ENCODE measurements at regions not wholly inside any gene's neighbourhood (a gene's known extent, or its start where the extent isn't known, plus 50 kb on each side); places are given as distances from the start of the nearest gene placed in this dataset.

DNA sequence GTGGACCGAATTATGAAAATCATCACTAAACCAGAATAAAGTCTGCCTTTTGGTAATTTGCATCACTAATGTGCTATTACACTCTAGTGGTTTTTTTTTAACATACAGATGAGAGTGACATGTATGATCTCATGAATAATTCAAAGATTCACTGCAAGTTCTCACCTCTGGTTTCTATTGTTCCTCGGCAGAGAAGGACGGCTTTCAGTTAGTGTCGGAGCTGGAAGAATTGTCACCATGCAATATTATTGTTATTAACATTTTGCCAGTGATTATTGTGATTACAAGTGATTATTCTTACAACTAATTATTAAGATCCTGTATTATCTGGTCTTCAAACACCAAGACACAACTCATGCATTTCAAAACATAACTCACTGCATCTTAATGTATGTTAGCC is 366.6 kb upstream of the RPS23 start:
- no peaks in the 10 kb centered on the region for H3K9me3 ChIP-seq (ENCODE audit: control insufficient read depth in 2 of 3, low read length in 3 of 3)
- peaks cover 0 to 12% (median 0%) of the 10 kb centered on the region in 7 donors for H3K4me1 Mint-ChIP-seq
- CTCF ChIA-PET = no interaction called here
- H3K4me1 ChIP-seq (ENCODE audit: control insufficient read depth in 2 of 2, insufficient read depth in 2 of 2, low read length in 2 of 2) = no peaks in the 10 kb centered on the region
- DNase-seq (no peak), ATAC-seq (no peak)
- intact Hi-C loops (cut with micrococcal nuclease) = loop anchor here in 1 of 2 donors (5.0 kb wide), 1 partner anchor 148 kb away; no protein-coding TSS in a partner anchor
- H3K27me3 Mint-ChIP-seq = peaks cover 0 to 13% (median 4%) of the 10 kb centered on the region in 5 donors
- no peak overlapping the region for H3K27ac ChIP-seq (ENCODE audit: low read depth, low read length)
- H3K27me3 ChIP-seq (ENCODE audit: control insufficient read depth in 2 of 2, insufficient read depth in 2 of 2, low read length in 2 of 2) = no peaks in the 10 kb centered on the region
- no peaks in the 10 kb centered on the region for H3K36me3 ChIP-seq (ENCODE audit: control insufficient read depth in 2 of 3, insufficient read depth in 3 of 3, low read length in 3 of 3)
- no peak overlapping the region for H3K4me3 ChIP-seq (ENCODE audit: low read length)
- H3K27ac Mint-ChIP-seq = no peak overlapping the region
- POLR2A ChIA-PET = no interaction called here
- H3K9me3 Mint-ChIP-seq = no peaks in the 10 kb centered on the region
- H3K36me3 Mint-ChIP-seq = no peaks in the 10 kb centered on the region
- no peak overlapping the region for H3K4me3 Mint-ChIP-seq

DNA sequence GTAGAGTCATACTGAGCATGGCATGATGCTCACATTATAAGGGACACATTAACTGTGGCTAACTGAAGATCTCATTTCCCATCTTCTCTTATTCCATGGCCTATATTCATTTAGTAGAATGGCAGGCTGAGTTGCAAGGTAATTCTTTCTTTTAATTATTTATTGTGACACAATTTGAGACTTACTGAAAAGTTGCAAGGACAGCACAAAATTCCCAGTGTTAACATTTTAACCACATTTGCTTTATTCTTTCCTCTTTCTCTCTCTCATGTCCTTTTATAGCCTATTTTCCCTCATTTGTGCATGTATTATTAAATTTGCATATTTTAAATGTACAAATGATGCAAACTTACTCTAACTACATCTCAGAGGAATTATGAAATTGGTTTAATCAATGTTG is 366.1 kb upstream of the RPS23 start:
- Mint-ChIP-seq H3K27me3 (peaks cover 0 to 13% (median 4%) of the 10 kb centered on the region in 5 donors), H3K9me3 (no peaks in the 10 kb centered on the region), H3K4me3 (no peak overlapping the region), H3K27ac (no peak overlapping the region), H3K36me3 (no peaks in the 10 kb centered on the region), H3K4me1 (peaks cover 0 to 17% (median 0%) of the 10 kb centered on the region in 7 donors)
- CTCF ChIA-PET = no interaction called here
- intact Hi-C loops (cut with micrococcal nuclease) = loop anchor here in 1 of 2 donors (5.0 kb wide), 1 partner anchor 148 kb away; no protein-coding TSS in a partner anchor
- ATAC-seq = no peak
- Histone ChIP-seq H3K27me3 (ENCODE audit: control insufficient read depth in 2 of 2, insufficient read depth in 2 of 2, low read length in 2 of 2) (no peaks in the 10 kb centered on the region), H3K36me3 (ENCODE audit: control insufficient read depth in 2 of 3, insufficient read depth in 3 of 3, low read length in 3 of 3) (no peaks in the 10 kb centered on the region), H3K4me1 (ENCODE audit: control insufficient read depth in 2 of 2, insufficient read depth in 2 of 2, low read length in 2 of 2) (no peaks in the 10 kb centered on the region), H3K27ac (ENCODE audit: low read depth, low read length) (no peak overlapping the region), H3K4me3 (ENCODE audit: low read length) (no peak overlapping the region), H3K9me3 (ENCODE audit: control insufficient read depth in 2 of 3, low read length in 3 of 3) (no peaks in the 10 kb centered on the region)
- POLR2A ChIA-PET = no interaction called here
- no peak for DNase-seq

DNA sequence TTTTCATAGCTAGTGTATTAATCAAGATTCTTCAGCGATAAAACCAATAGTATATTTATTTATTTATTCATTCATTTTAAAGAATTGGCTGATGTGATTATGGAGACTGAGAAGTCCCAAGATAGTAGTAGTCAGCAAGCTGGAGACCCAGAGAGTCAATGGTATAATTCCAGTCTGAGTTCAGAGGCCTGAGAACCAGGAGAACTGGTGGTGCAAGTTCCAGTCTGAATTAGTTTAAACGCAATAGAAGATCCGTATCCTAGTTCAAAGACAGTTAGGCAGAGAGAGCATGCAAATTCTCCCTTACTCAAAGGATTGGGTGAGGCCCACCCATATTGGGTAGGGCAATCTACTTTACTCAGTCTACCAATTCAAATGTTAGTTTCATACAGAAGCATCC is 364.2 kb upstream of the RPS23 start:
- Histone ChIP-seq H3K4me1 (ENCODE audit: control insufficient read depth in 2 of 2, insufficient read depth in 2 of 2, low read length in 2 of 2) (no peaks in the 10 kb centered on the region), H3K27ac (ENCODE audit: low read depth, low read length) (no peak overlapping the region), H3K27me3 (ENCODE audit: control insufficient read depth in 2 of 2, insufficient read depth in 2 of 2, low read length in 2 of 2) (no peaks in the 10 kb centered on the region), H3K36me3 (ENCODE audit: control insufficient read depth in 2 of 3, insufficient read depth in 3 of 3, low read length in 3 of 3) (no peaks in the 10 kb centered on the region), H3K4me3 (ENCODE audit: low read length) (no peak overlapping the region), H3K9me3 (ENCODE audit: control insufficient read depth in 2 of 3, low read length in 3 of 3) (no peaks in the 10 kb centered on the region)
- H3K9me3 Mint-ChIP-seq = no peaks in the 10 kb centered on the region
- H3K4me3 Mint-ChIP-seq = no peak overlapping the region
- no peak overlapping the region for H3K27ac Mint-ChIP-seq
- intact Hi-C loops (cut with micrococcal nuclease) = loop anchor here in 1 of 2 donors (5.0 kb wide), 1 partner anchor 150 kb away; no protein-coding TSS in a partner anchor
- peaks cover 0 to 17% (median 0%) of the 10 kb centered on the region in 7 donors for H3K4me1 Mint-ChIP-seq
- peaks cover 0 to 8% (median 3%) of the 10 kb centered on the region in 5 donors for H3K27me3 Mint-ChIP-seq
- ChIA-PET CTCF (interaction anchor here (0.7 kb wide), 1 partner anchor 920 kb away, joined by 3 read pairs; no protein-coding TSS in a partner anchor), POLR2A (no interaction called here)
- ATAC-seq (no peak), DNase-seq (no peak)
- H3K36me3 Mint-ChIP-seq = no peaks in the 10 kb centered on the region

DNA sequence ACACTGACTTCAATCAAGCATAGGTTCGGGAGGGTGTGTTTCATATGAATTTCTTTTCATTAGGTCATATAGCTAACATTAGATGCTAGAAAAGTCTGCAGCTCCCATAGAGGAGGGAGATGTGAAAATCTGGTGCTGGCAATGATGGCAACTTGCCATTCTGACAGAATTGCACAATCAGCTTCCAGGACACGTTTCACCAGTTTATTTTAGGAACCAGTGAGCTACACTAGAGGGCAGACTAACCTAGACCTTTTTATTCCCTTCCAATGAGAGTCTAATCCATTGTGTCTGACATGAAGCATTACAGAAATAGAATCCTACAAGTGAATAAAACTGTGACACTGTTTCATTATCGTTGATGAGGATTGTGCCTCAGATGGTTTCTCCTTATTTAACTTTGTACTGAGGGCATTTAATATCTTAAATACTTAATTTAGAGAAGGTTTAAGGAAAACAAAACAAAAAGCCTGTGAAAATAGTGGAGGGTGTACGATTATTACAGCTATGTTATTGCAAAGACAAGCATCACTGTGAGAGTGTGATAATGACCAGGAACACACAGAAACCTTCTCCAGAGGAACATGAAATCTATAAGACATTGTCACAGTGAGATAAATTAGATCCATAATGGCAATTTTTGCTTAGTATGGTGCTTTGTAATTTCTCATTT is 363.3 kb upstream of the RPS23 start:
- Histone ChIP-seq H3K9me3 (ENCODE audit: control insufficient read depth in 2 of 3, low read length in 3 of 3) (no peaks in the 10 kb centered on the region), H3K27me3 (ENCODE audit: control insufficient read depth in 2 of 2, insufficient read depth in 2 of 2, low read length in 2 of 2) (no peaks in the 10 kb centered on the region), H3K4me1 (ENCODE audit: control insufficient read depth in 2 of 2, insufficient read depth in 2 of 2, low read length in 2 of 2) (no peaks in the 10 kb centered on the region), H3K4me3 (ENCODE audit: low read length) (no peak overlapping the region), H3K27ac (ENCODE audit: low read depth, low read length) (no peak overlapping the region), H3K36me3 (ENCODE audit: control insufficient read depth in 2 of 3, insufficient read depth in 3 of 3, low read length in 3 of 3) (no peaks in the 10 kb centered on the region)
- ChIA-PET POLR2A (no interaction called here), CTCF (interaction anchor here (0.7 to 1.0 kb wide), 2 partner anchors 19 to 921 kb away, joined by 3 read pairs; no protein-coding TSS in a partner anchor)
- peak in 5 of 9 donors; percentile 11 to 33 (median 18) for DNase-seq
- Mint-ChIP-seq H3K36me3 (no peaks in the 10 kb centered on the region), H3K9me3 (no peaks in the 10 kb centered on the region), H3K4me1 (peaks cover 0 to 19% (median 0%) of the 10 kb centered on the region in 7 donors), H3K27ac (no peak overlapping the region), H3K27me3 (peaks cover 0 to 6% (median 0%) of the 10 kb centered on the region in 5 donors), H3K4me3 (no peak overlapping the region)
- intact Hi-C loops (cut with micrococcal nuclease) = loop anchor here (1.0 to 5.0 kb wide), 8 partner anchors 151 to 923 kb away; no protein-coding TSS in a partner anchor
- peak; percentile 70 for ATAC-seq

DNA sequence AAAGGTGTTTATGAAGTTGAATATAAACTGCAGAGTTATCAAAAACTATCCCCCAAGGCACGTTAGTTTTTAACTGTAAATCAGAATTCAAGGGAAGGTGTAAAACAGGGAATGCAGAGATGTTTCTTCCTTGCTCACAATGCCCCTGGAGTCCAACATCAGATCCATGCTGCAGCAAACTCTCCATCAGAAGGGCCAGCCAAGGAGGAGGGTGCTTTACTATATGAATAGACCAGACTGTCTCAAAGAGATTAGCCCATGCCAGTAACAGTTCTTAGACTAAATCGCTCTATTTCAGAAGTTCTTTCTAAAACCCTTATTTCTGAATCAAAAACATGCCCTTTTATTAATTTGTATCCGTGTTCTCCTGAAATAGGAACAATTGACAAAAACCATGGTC is 362.8 kb upstream of the RPS23 start:
- ATAC-seq = no peak
- no peak overlapping the region for H3K4me3 Mint-ChIP-seq
- H3K27me3 Mint-ChIP-seq = peaks cover 0 to 6% (median 0%) of the 10 kb centered on the region in 5 donors
- ChIA-PET POLR2A (no interaction called here), CTCF (interaction anchor here (1.0 kb wide), 1 partner anchor 20 kb away, joined by 3 read pairs; no protein-coding TSS in a partner anchor)
- no peaks in the 10 kb centered on the region for H3K27me3 ChIP-seq (ENCODE audit: control insufficient read depth in 2 of 2, insufficient read depth in 2 of 2, low read length in 2 of 2)
- H3K9me3 Mint-ChIP-seq = no peaks in the 10 kb centered on the region
- H3K27ac Mint-ChIP-seq = no peak overlapping the region
- no peak overlapping the region for H3K4me3 ChIP-seq (ENCODE audit: low read length)
- DNase-seq = no peak
- no peak overlapping the region for H3K27ac ChIP-seq (ENCODE audit: low read depth, low read length)
- no peaks in the 10 kb centered on the region for H3K36me3 Mint-ChIP-seq
- intact Hi-C loops (cut with micrococcal nuclease) = loop anchor here (1.0 to 5.0 kb wide), 8 partner anchors 151 to 923 kb away; no protein-coding TSS in a partner anchor
- H3K4me1 ChIP-seq (ENCODE audit: control insufficient read depth in 2 of 2, insufficient read depth in 2 of 2, low read length in 2 of 2) = no peaks in the 10 kb centered on the region
- no peaks in the 10 kb centered on the region for H3K36me3 ChIP-seq (ENCODE audit: control insufficient read depth in 2 of 3, insufficient read depth in 3 of 3, low read length in 3 of 3)
- peaks cover 0 to 19% (median 0%) of the 10 kb centered on the region in 7 donors for H3K4me1 Mint-ChIP-seq
- no peaks in the 10 kb centered on the region for H3K9me3 ChIP-seq (ENCODE audit: control insufficient read depth in 2 of 3, low read length in 3 of 3)

DNA sequence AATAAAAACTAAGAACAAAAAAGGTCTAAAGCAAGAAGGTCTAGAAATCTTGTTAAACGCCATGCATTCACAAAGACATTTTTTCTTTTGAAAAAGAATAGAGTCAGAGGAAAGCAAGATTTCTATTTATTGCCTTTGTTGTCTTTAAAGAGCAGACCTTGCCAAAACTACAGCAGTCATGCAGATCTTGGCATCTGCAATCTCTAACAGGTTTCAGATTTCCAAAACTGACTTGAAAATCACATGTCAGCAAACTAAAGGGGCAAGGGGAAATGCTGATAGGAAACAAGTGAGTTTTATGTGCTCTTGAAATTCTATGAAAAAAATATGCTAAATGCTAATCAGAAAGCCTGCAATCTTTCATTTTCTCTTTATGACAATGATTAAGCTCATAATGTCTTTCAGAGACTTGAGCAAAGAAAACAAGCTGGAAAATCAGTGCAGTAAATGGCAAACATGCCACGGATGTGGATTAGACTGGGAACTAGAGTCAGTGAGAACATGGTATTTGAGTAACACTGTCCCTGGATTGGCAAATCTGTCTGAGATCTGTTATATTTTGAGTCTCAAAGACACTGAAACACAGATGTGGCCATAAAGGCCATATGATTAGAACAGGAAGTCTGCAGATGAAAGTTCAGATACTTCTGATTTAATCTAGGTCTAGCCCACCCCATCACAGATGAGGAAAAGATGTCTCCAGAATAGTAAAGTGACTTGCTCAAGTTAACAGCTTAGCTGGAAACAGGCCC is 361.4 kb upstream of the RPS23 start:
- Mint-ChIP-seq H3K27me3 (no peaks in the 10 kb centered on the region), H3K27ac (no peak overlapping the region), H3K4me3 (no peak overlapping the region), H3K4me1 (peaks cover 0 to 19% (median 0%) of the 10 kb centered on the region in 7 donors), H3K9me3 (no peaks in the 10 kb centered on the region), H3K36me3 (no peaks in the 10 kb centered on the region)
- intact Hi-C loops (cut with micrococcal nuclease) = loop anchor here (2.0 to 5.0 kb wide), 2 partner anchors 153 to 833 kb away; no protein-coding TSS in a partner anchor
- ATAC-seq (no peak), DNase-seq (no peak)
- Histone ChIP-seq H3K9me3 (ENCODE audit: control insufficient read depth in 2 of 3, low read length in 3 of 3) (no peaks in the 10 kb centered on the region), H3K36me3 (ENCODE audit: control insufficient read depth in 2 of 3, insufficient read depth in 3 of 3, low read length in 3 of 3) (no peaks in the 10 kb centered on the region), H3K27ac (ENCODE audit: low read depth, low read length) (no peak overlapping the region), H3K27me3 (ENCODE audit: control insufficient read depth in 2 of 2, insufficient read depth in 2 of 2, low read length in 2 of 2) (no peaks in the 10 kb centered on the region), H3K4me1 (ENCODE audit: control insufficient read depth in 2 of 2, insufficient read depth in 2 of 2, low read length in 2 of 2) (no peaks in the 10 kb centered on the region), H3K4me3 (ENCODE audit: low read length) (no peak overlapping the region)
- CTCF ChIA-PET = no interaction called here
- POLR2A ChIA-PET = no interaction called here
